GM12892 (cell line): ENCODE measurements at regions not wholly inside any gene's neighbourhood (a gene's known extent, or its start where the extent isn't known, plus 50 kb on each side); places are given as distances from the start of the nearest gene placed in this dataset.

ENCODE experiments used
- POLR2A ChIP-seq: IDR thresholded peaks from 2 replicates; pipeline ENCODE4 v1.6.1; 2011; ENCODE audit warnings: low read depth, low read length, control low read depth
- POLR2AphosphoS5 ChIP-seq: IDR thresholded peaks from 2 replicates; pipeline ENCODE4 v1.6.1; 2011; ENCODE audit warnings: low read depth, low read length, control low read depth
- TAF1 ChIP-seq: IDR thresholded peaks from 2 replicates; pipeline ENCODE4 v1.6.1; 2011; ENCODE audit warnings: low read depth, mild to moderate bottlenecking, control low read depth, low read length, borderline replicate concordance

DNA sequence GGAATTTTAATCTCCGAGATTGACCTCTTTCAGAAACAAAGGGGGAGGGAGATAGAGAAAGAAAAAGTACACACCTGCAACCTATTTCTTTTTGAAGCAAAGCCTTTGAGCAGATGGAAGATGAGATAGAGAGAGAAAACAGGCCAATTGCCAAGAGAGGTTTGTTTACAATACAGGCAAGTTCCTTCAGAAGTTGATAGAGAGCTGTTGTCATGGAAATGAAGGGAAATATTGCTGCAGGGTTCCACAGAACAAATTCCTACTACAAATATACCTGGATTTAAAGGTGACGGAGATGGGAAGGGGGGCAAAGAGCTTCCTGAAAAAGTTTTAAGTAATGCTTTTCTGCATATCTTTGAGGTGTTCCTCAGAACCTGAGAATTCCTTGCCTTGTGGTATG is 388.4 kb downstream of the NDFIP2 start:
- TF ChIP-seq TAF1 = no peak
- TF ChIP-seq POLR2A = no peak
- TF ChIP-seq POLR2AphosphoS5 = no peak
